GM12891 (cell line): ENCODE measurements at regions not wholly inside any gene's neighbourhood (a gene's known extent, or its start where the extent isn't known, plus 50 kb on each side); places are given as distances from the start of the nearest gene placed in this dataset.

Experiments used
- PAX5 ChIP-seq: IDR thresholded peaks from 2 replicates; pipeline ENCODE4 v1.6.1; 2011; ENCODE audit warnings: low read length, moderate library complexity, mild to moderate bottlenecking; ENCODE audit not compliant: insufficient read depth, severe bottlenecking
- POLR2A ChIP-seq: IDR thresholded peaks from 2 replicates; pipeline ENCODE4 v1.6.1; 2011; ENCODE audit warnings: low read depth, low read length, control low read depth
- POLR2AphosphoS5 ChIP-seq: IDR thresholded peaks from 2 replicates; pipeline ENCODE4 v1.6.1; 2011; ENCODE audit warnings: low read depth, low read length, control low read depth
- TAF1 ChIP-seq: IDR thresholded peaks from 2 replicates; pipeline ENCODE4 v1.6.1; 2011; ENCODE audit warnings: low read depth, low read length, control low read depth

GRCh38 chr22:26847816-26848215, 190.4 kb downstream of the MIAT start:
- TF ChIP-seq POLR2A: no peak
- no peak for TF ChIP-seq POLR2AphosphoS5
- TF ChIP-seq PAX5: no peak
- TF ChIP-seq TAF1: no peak
